CD1c-positive myeloid dendritic cell (primary cell): ENCODE measurements at regions not wholly inside any gene's neighbourhood (a gene's known extent, or its start where the extent isn't known, plus 50 kb on each side); places are given as distances from the start of the nearest gene placed in this dataset.
"Not testable (repeated sequence)": the region's sequence is repeated elsewhere in the genome, so short reads cannot be mapped to it uniquely, and the experiment has no call there.

Experiments used
- DNase-seq: peaks from one replicate; pipeline ENCODE4 v3.0.0-alpha.2; 2016; ENCODE audit errors: extremely low spot score

DNA sequence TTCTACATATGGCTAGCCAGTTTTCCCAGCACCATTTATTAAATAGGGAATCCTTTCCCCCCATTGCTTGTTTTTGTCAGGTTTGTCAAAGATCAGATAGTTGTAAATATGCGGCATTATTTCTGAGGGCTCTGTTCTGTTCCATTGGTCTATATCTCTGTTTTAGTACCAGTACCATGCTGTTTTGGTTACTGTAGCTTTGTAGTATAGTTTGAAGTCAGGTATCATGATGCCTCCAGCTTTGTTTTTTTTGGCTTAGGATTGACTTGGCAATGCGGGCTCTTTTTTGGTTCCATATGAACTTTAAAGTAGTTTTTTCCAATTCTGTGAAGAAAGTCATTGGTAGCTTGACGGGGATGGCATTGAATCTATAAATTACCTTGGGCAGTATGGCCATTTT lies 60.0 kb upstream of the GPC3 start:
- DNase-seq, result not testable (repeated sequence)

DNA sequence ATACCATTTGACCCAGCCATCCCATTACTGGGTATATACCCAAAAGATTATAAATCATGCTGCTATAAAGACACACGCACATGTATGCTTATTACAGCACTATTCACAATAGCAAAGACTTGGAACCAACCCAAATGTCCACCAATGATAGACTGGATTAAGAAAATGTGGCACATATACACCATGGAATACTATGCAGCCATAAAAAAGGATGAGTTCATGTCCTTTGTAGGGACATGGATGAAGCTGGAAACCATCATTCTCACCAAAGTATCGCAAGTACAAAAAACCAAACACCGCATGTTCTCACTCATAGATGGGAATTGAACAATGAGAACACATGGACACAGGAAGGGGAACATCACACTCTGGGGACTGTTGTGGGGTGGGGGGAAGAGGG lies 81.7 kb upstream of the GPC3 start:
- DNase-seq, result not testable (repeated sequence)

DNA sequence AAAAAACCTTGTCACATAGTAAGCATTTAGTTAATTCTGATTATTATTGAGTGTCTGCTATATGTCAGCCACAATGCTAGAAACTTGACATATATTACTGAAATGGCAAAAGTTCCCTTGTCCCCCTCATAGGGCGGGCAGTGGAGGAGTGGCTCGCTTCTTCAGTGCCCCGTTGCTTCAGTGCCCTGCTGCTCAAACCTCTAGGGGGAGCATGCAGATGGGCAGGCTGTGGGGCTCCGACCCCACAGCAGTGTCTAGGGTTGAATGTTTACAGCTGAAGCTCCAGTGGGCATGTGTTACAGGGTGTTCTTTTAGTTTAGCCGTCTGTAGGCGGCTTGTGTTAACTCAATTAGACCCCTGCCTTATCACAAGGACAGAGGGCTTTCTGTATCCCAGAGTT lies 86.5 kb upstream of the GPC3 start:
- not testable (repeated sequence) for DNase-seq

DNA sequence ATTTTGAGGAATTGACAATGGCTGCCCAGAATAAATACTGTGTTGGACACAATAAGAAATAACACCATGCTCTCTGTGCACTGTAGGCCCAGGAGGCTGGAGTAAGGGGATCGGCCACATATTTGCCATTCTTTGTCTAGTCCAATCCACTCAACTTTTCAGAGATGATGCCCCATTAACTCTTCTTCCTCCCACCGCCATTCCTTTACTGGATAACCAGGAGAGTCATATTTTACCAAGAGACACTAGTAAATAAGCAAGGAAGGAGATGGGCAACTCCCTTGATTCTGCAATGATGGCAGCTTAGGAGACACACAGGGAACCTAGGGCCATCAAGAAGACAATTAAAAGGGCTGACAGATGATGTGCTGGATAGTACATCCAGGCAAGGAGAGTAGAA lies 87.9 kb upstream of the GPC3 start:
- DNase-seq, result no peak

GRCh38 chrX:134074151-134074550 lies 88.8 kb upstream of the GPC3 start:
- DNase-seq, result no peak

GRCh38 chrX:134075894-134076718 lies 90.7 kb upstream of the GPC3 start:
- DNase-seq, result no peak

- no peak for DNase-seq
Observed at GRCh38 chrX:134095366-134095765, 110.0 kb upstream of the GPC3 start.

- DNase-seq, result no peak
Observed at GRCh38 chrX:134101636-134102035, 116.2 kb upstream of the GPC3 start.

DNA sequence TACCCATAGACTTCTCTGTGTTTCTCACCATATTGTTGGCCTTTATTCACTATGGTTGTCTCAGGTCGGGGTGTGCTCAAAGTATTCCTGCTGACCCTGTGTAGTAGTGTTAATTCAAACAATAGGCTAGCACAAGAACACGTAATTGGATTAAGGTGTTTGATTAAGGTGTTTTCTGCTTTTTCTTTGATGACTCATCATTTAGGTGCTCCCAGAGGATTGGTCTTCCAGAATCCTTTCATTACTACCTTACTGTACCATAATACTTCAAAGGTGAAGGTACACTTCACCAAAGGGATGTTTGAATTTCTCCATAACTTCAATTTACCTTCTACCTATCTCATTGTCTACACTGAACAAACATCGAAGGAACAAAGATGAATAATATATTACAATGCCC lies 121.7 kb upstream of the CCDC160 start:
- DNase-seq, result no peak

GRCh38 chrX:134137341-134137740 lies 99.6 kb upstream of the CCDC160 start:
- no peak for DNase-seq

- DNase-seq, result no peak
Observed at GRCh38 chrX:134139090-134139489, 97.9 kb upstream of the CCDC160 start.

- peak; percentile 12 for DNase-seq
Observed at GRCh38 chrX:134144231-134144630, 92.8 kb upstream of the CCDC160 start.

DNA sequence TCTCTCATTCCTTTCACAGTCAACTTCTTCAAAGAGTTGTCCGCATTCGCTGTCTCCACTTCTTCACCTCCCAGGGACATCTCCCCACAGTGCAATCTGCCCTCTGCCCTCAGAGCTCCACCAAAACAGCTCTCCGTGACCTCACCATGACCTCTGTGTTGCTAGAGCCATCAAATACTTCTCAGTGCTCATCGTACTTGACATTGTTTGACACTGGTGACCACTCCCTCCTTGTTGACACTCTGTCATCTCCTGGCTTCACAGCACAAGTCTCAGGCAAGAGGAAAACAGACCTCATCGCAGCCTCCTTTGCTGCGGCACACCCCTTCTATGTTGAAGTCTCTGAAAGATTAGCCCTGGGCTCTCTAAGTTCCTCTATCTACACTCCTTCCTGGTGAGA lies 90.5 kb upstream of the CCDC160 start:
- DNase-seq, result no peak

DNA sequence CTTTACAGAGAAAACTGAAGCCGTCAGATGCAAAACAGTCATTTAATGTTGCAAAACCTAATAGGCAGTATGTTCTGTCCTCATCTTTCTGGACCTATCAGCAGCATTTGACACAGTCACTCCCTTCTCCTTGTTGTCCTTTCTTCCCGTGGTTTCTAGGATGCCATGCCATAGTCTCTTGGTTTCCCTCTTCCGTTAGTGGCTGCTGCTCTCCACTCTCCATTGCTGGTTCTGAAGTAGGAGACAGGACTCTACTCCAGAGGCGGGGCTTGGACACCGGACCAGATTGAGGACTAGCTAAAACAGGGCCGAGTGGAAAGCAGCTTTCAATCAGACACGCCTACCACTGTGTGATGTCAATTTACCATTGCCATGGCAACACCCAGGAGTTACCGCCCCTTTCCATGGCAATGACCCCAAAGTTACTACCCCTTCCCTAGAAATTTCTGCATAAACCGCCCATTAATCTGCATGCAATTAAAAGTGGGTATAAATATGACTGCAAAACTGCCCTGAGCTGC lies 88.8 kb upstream of the CCDC160 start:
- no peak for DNase-seq

DNA sequence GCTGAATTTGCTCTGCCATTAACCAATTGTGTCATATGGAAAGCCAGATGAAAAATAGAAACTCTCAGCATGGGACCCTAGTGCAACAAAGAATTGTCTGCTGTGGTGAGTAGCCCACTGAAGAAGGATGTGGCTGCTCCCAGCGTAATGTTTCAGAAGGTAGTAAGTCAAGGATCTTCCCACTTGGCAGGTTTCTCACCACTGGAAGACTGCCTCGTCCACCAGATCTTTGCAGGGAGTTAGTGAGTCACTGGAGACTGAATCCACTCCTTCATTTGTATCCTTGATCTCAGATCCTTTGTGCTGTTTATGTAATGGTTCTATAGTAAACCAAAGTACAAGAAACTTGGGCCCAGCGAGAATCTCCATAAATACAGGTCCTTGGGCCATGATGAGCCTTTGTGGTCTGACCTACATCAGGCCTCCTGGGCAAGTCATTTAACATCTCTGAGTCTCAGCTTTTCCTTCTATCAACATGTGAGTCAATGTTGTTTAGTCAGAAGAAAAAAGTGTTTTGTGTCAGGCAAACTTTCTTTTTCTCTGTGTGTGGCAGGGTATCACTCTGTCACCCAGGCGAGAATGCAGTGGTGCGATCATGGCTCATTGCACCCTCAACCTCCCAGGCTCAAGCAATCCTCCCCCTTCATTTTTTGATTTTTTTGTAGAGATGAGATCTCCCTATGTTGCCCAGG lies 78.0 kb upstream of the CCDC160 start:
- no peak for DNase-seq

DNA sequence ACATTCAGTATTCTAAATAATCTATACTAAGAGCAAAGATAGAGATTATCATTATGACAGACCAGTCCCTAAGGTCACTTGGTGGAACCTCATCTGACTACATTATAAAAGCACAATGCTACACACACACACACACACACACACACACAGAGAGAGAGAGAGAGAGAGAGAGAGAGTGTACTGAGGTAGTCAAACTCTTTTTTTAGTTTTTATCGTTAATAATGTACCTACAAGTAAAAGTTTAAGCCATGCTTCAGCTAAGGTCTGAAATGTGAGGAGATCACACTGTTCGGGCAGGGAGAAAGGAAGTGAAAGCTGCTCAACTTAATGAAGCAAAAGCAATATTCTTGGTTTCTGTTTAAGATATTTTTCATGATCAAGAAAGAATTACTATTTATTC lies 75.8 kb upstream of the CCDC160 start:
- no peak for DNase-seq

DNA sequence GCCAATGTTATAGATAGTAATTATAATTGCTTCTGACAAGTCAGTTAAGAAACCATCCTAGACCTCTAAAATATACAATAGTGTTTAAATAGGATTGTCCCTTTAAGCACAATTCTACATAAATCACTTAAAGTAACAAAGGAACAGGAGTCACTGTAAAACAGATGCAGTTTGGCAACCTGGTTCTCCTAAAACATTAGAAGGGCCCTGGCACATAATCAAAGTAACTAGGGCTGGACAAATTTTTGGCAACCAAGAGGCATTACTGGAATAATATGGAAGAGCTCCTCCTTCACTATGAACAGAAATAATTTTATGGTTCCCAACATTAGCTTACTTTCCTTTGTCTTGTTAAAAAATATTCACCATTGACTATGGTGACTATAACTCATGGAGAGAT lies 75.0 kb upstream of the CCDC160 start:
- DNase-seq, result no peak

DNA sequence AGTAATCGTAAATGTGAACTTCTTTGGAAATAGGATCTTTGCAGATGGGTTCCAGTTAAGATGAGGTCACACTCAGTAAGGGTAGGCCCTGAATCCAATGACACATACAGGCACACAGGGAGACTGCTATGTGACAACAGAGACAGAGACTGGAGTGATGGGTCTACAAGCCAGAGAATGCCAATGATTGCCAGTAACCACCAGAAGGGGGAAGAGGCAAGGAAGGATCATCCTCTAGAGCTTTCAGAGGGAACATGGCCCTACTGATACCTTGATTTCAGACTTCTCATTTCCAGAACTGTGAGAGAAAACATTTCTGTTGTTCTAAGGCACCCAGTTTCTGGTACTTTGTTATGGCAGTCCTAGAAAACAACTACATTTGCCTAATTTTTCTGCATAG lies 73.1 kb upstream of the CCDC160 start:
- no peak for DNase-seq

DNA sequence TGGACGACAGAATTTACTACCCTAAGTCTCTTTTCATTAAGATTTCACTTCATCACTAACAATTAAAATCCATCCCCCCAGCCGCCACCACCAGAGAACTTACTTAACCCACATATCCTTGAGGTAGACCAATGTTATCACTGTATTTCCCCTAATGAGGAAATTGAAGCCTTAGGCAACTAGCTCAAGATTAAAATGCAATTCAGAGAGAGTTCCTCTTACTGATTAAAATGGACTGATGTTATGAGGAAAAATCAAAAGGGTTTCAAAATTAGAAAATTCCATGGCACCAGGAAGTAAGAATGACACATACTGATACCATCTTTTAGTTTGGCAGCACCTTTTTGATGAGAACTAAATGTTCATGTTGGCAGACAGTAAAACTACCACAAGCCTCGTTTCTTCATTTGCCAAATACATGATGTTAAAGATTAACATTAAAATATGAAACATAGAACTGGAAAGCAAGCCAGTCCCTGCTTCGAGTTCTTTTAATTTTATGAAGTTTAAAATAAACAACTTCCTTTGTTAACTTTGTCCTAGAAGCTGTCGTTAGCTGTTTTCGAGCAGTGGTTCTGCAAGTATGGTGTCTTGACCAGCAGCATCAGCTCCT lies 69.3 kb upstream of the CCDC160 start:
- DNase-seq, result no peak

DNA sequence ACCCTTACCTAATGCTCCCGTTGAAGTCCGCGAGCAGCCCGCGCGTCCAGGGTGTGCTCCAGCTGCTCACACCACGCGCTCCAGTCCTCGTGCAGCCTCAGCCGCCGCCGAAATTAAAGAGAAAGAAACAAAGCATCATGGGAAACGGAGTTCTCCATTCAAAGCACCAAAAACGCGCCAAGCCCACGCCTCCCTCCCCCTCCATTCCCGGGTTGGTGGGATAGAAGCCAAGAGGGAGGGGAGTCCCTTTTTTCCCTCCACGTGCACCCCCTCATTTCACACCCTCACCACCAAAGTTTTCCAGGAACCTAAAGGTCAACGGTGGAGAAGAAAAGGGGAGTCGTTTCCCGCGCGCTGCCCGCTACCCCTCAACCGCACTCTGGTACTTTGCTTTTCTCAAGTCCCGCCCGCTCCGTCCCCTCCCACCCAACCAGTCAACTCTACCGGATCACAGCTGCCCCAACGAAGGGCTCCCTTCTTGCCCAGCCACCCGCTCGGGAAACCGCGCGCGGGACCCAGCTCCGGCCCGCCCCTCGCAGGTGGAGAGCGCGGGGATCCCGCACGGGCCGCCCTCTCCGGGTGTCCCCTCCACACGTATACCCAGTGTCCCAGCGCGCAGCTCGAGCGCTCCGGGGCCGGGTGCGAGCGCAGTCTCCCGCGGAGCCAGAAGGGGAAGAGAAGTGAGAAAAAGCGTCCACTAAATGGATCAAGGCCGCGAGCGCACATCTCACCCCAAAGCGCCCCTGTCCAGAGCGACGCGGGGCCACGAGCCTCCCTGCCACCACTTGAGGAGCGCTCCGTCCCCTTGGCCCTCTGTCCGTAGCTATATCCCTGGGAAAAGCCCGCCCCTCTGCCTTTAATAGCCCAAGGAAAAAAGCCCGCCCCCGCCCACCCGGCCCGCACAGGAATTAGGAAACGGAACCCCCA lies 65.1 kb upstream of the CCDC160 start:
- peak; percentile 30 for DNase-seq

DNA sequence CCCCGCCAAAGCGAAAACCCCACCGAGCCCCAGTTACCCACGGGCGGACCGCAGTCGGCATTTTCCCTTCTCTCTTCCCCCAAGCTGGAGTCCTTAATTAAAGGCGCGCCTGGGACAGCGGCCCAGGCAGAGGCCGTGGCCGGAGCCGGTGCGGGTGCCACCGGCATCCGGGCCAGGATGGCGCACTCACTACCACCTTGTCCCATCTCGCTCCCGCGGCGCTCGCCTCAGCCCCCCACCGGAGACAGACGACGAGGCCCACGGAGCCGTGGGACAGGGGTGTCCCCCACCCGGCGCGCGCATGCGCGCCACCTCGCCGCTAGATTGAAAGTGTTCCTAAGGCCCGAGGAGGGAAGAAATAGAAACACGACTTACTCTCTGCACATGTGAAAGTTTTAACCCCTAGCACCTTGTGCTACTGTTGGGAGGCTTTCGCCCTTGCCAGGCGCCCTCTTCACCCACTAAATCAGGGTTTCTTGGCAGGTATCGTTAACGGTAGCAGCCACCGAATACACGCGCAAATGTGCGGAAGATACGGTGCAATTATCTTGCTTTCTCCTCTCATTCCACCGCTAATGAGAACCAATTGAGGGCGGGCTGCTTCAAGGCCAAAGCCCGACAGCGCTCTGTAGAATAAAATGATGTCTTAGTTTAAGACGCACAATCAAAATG lies 64.3 kb upstream of the CCDC160 start:
- peak; percentile 20 for DNase-seq
